Prostate gland (tissue), 2 donors: ENCODE measurements at regions not wholly inside any gene's neighbourhood (a gene's known extent, or its start where the extent isn't known, plus 50 kb on each side); places are given as distances from the start of the nearest gene placed in this dataset.

Experiments
- POLR2AphosphoS5 ChIP-seq: sonication (generic); formaldehyde crosslinking; IDR thresholded peaks from one replicate; pipeline ENCODE4 v1.6.1; 2017; ENCODE audit warnings: antibody characterized with exemption
- TF ChIP-seq, protein P1 (sequence below), 4 experiments: fragments of 200-600 bp in 2 of 4; fragments of 450-650 bp in 2 of 4; sonication (generic) in 2 of 4; IDR thresholded peaks; 1 replicate in 3 of 4; 2 replicates in 1 of 4; pipeline ENCODE4 v1.5.1; 2016 to 2019; ENCODE audit warnings: antibody characterized with exemption in 4 of 4, mild to moderate bottlenecking in 2 of 4, moderate library complexity in 2 of 4

- TF ChIP-seq, protein P1, sequence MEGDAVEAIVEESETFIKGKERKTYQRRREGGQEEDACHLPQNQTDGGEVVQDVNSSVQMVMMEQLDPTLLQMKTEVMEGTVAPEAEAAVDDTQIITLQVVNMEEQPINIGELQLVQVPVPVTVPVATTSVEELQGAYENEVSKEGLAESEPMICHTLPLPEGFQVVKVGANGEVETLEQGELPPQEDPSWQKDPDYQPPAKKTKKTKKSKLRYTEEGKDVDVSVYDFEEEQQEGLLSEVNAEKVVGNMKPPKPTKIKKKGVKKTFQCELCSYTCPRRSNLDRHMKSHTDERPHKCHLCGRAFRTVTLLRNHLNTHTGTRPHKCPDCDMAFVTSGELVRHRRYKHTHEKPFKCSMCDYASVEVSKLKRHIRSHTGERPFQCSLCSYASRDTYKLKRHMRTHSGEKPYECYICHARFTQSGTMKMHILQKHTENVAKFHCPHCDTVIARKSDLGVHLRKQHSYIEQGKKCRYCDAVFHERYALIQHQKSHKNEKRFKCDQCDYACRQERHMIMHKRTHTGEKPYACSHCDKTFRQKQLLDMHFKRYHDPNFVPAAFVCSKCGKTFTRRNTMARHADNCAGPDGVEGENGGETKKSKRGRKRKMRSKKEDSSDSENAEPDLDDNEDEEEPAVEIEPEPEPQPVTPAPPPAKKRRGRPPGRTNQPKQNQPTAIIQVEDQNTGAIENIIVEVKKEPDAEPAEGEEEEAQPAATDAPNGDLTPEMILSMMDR (IDR thresholded peaks at IDR 0.05): no peak
- TF ChIP-seq POLR2AphosphoS5: no peak
These were observed 355.9 kb downstream of the PTPRU start for GRCh38 chr1:29592261-29592615.
